PC-3 (cell line): ENCODE measurements at regions not wholly inside any gene's neighbourhood (a gene's known extent, or its start where the extent isn't known, plus 50 kb on each side); places are given as distances from the start of the nearest gene placed in this dataset.

ENCODE experiments used
- CTCF ChIP-seq: fragments of 300-600 bp; sonication (generic); conservative IDR thresholded peaks from 2 replicates; pipeline ENCODE4 v1.5.1; 2017; ENCODE audit warnings: antibody characterized with exemption, low read depth, mild to moderate bottlenecking, low read length
- EZH2 ChIP-seq: fragments of 300-600 bp; sonication (generic); IDR thresholded peaks from one replicate; pipeline ENCODE4 v1.6.1; 2017; ENCODE audit warnings: antibody characterized with exemption, mild to moderate bottlenecking, low read length; ENCODE audit not compliant: unreplicated experiment
- EZH2phosphoT487 ChIP-seq: fragments of 300-600 bp; sonication (generic); IDR thresholded peaks from 2 replicates; pipeline ENCODE4 v1.6.1; 2018; ENCODE audit warnings: mild to moderate bottlenecking, antibody characterized with exemption, low read length, borderline replicate concordance

GRCh38 chr3:71986606-71987005, 201.7 kb upstream of the PROK2 start:
- TF ChIP-seq CTCF (no peak), EZH2 (no peak), EZH2phosphoT487 (no peak)
